Fibroblast of lung (primary cell): ENCODE measurements at regions not wholly inside any gene's neighbourhood (a gene's known extent, or its start where the extent isn't known, plus 50 kb on each side); places are given as distances from the start of the nearest gene placed in this dataset.

Source experiments
- DNase-seq, 2 donors: peaks; one replicate each; pipeline versions ENCODE4 v3.0.0 to v3.0.0-alpha.2; 2010; ENCODE audit warnings: low read depth in 2 of 2
- H2AFZ ChIP-seq: 2 replicates; pipeline ENCODE4 v1.5.1; 2012; ENCODE audit warnings: low read length, control low read depth, inconsistent platforms
- H3K27ac ChIP-seq: 2 replicates; pipeline ENCODE4 v1.5.1; 2011; ENCODE audit warnings: low read length, control low read depth; ENCODE audit not compliant: insufficient read depth
- H3K27me3 ChIP-seq: 2 replicates; pipeline ENCODE4 v1.5.1; 2011; ENCODE audit warnings: mild to moderate bottlenecking, low read length; ENCODE audit not compliant: control insufficient read depth, insufficient read depth
- H3K36me3 ChIP-seq: 2 replicates; pipeline ENCODE4 v1.5.1; 2011; ENCODE audit warnings: low read length; ENCODE audit not compliant: control insufficient read depth, insufficient read depth
- H3K4me1 ChIP-seq: 2 replicates; pipeline ENCODE4 v1.5.1; 2011; ENCODE audit warnings: low read length; ENCODE audit not compliant: control insufficient read depth, insufficient read depth; ENCODE audit errors: extremely low read depth
- H3K4me2 ChIP-seq: 2 replicates; pipeline ENCODE4 v1.5.1; 2011; ENCODE audit warnings: low read length, control low read depth; ENCODE audit not compliant: insufficient read depth; ENCODE audit errors: extremely low read depth
- H3K4me3 ChIP-seq, 4 experiments: fragments of 200-600 bp in 1 of 4; sonication (generic) in 1 of 4; replicated peaks in 1 of 4; 2 replicates each; pipeline ENCODE4 v1.5.1; 2011 to 2016; ENCODE audit warnings: low read length in 4 of 4, low read depth in 3 of 4, mild to moderate bottlenecking in 3 of 4, control low read depth in 2 of 4, inconsistent platforms in 1 of 4, mixed read lengths in 1 of 4; ENCODE audit not compliant: insufficient read depth in 1 of 4; ENCODE audit errors: control extremely low read depth in 1 of 4
- H3K79me2 ChIP-seq: 2 replicates; pipeline ENCODE4 v1.5.1; 2012; ENCODE audit warnings: mild to moderate bottlenecking, low read length, inconsistent platforms; ENCODE audit not compliant: control insufficient read depth, insufficient read depth
- H3K9ac ChIP-seq: 2 replicates; pipeline ENCODE4 v1.5.1; 2011; ENCODE audit warnings: mild to moderate bottlenecking, low read length, control low read depth; ENCODE audit not compliant: insufficient read depth
- H3K9me3 ChIP-seq: 2 replicates; pipeline ENCODE4 v1.5.1; 2012; ENCODE audit warnings: low read depth, low read length; ENCODE audit not compliant: control insufficient read depth, insufficient read depth
- H4K20me1 ChIP-seq: 2 replicates; pipeline ENCODE4 v1.5.1; 2011; ENCODE audit warnings: low read length; ENCODE audit not compliant: control insufficient read depth, insufficient read depth; ENCODE audit errors: extremely low read depth
- CTCF ChIP-seq, 2 donors: IDR thresholded peaks in 1 of 2; conservative IDR thresholded peaks in 1 of 2; 1 replicate in 1 of 2; 2 replicates in 1 of 2; pipeline ENCODE4 v1.5.1; 2011 to 2012; ENCODE audit warnings: low read length in 2 of 2, control low read depth in 1 of 2, inconsistent platforms in 1 of 2, low read depth in 1 of 2, mild to moderate bottlenecking in 1 of 2
- EZH2 ChIP-seq: IDR thresholded peaks from 2 replicates; pipeline ENCODE4 v1.5.1; 2012; ENCODE audit warnings: low read length, control low read depth, mild to moderate bottlenecking; ENCODE audit errors: missing control alignments

- H3K27me3 ChIP-seq, result no peaks in the 10 kb centered on the region
- DNase-seq, result no peak
- H2AFZ ChIP-seq, result no peak overlapping the region
- H3K36me3 ChIP-seq, result no peaks in the 10 kb centered on the region
- H4K20me1 ChIP-seq, result no peaks in the 10 kb centered on the region
- H3K9me3 ChIP-seq, result no peaks in the 10 kb centered on the region
- TF ChIP-seq CTCF (conservative IDR thresholded peaks at IDR 0.05 in 1 of 2, IDR thresholded peaks at IDR 0.05 in 1 of 2; ENCODE audit: low read depth in 1 of 2, low read length in 2 of 2), result no peak
- TF ChIP-seq EZH2, result no peak
- H3K9ac ChIP-seq, result no peak overlapping the region
- H3K4me2 ChIP-seq, result no peak overlapping the region
- no peak overlapping the region for H3K4me3 ChIP-seq
- no peak overlapping the region for H3K27ac ChIP-seq
- H3K79me2 ChIP-seq, result no peaks in the 10 kb centered on the region
- H3K4me1 ChIP-seq, result no peaks in the 10 kb centered on the region
Observed at GRCh38 chr2:118272391-118272790, 184.1 kb downstream of the INSIG2 start.

DNA sequence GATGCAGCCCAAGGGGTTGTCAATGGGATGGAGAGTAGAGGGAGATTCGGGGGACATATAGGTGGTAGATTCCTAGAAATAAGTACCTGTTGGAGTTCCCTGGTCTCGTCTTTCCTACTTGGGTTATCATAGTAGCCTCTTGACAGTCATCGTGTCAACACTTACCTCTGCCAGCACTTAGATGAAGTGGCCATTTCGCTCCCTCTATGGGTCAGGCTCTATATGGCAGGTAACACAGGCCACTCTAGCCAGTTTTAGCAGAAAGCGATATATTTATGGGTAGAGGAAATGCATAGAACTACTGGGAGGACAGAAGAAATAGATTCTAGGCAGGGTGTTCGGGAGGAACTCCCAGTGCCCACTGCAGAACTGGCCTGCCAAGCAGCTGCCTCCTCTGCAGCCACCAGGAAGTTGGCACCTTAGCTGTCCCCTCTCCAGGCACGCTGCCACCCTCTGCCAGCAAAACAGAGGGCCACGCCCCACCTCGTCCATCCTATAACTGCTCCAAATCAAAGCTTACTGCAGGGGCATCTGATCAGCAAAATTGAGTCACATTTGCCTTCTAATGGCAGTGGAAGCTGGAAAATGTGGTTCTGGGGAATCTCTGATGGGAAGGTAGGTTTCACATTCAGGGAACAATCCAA lies 181.3 kb downstream of the INSIG2 start:
- Histone ChIP-seq H3K4me1 (no peaks in the 10 kb centered on the region), H3K4me2 (no peak overlapping the region), H3K27ac (no peak overlapping the region), H4K20me1 (no peaks in the 10 kb centered on the region), H3K4me3 (no peak overlapping the region), H3K9me3 (no peaks in the 10 kb centered on the region), H3K79me2 (no peaks in the 10 kb centered on the region), H3K27me3 (no peaks in the 10 kb centered on the region), H3K36me3 (no peaks in the 10 kb centered on the region), H3K9ac (no peak overlapping the region), H2AFZ (no peak overlapping the region)
- no peak for DNase-seq
- TF ChIP-seq EZH2, result no peak

- Histone ChIP-seq H3K4me1 (no peaks in the 10 kb centered on the region), H3K9ac (no peak overlapping the region), H2AFZ (no peak overlapping the region), H3K4me2 (no peak overlapping the region), H3K4me3 (no peak overlapping the region), H3K79me2 (no peaks in the 10 kb centered on the region), H3K9me3 (no peaks in the 10 kb centered on the region), H3K27ac (no peak overlapping the region), H3K27me3 (no peaks in the 10 kb centered on the region), H3K36me3 (no peaks in the 10 kb centered on the region), H4K20me1 (no peaks in the 10 kb centered on the region)
- TF ChIP-seq EZH2 (no peak), CTCF (conservative IDR thresholded peaks at IDR 0.05 in 1 of 2, IDR thresholded peaks at IDR 0.05 in 1 of 2; ENCODE audit: low read depth in 1 of 2, low read length in 2 of 2) (no peak)
- DNase-seq, result no peak
Observed at GRCh38 chr2:118268268-118268667, 180.0 kb downstream of the INSIG2 start.
